GM12878 (cell line): ENCODE measurements at regions not wholly inside any gene's neighbourhood (a gene's known extent, or its start where the extent isn't known, plus 50 kb on each side); places are given as distances from the start of the nearest gene placed in this dataset.

ENCODE experiments used
- ATAC-seq: fragments of 200-7000 bp; cut with Tn5 transposase; 3 replicates; pipeline ENCODE4 v1.9.1; 2020; ENCODE audit warnings: mild to moderate bottlenecking, moderate library complexity
- BruUV-seq: library from RNA; stranded (reverse); fragments of 400-500 nt; replicated peaks from 2 replicates; lab custom pipeline; 2021; lab: Mats Ljungman, UMichigan
- CTCF ChIA-PET: fragments of 300-600 bp; sonication (Branson Sonifier 250); formaldehyde crosslinking; extraction: SDS; loops from one replicate; lab custom pipeline; 2021; ENCODE audit warnings: inconsistent platforms; lab: Yijun Ruan, JAX
- POLR2A ChIA-PET: fragments of 350-600 bp; formaldehyde crosslinking; extraction: SDS; loops from one replicate; lab custom pipeline; 2021; ENCODE audit warnings: inconsistent platforms; lab: Charles Lee
- RAD21 ChIA-PET: fragments of 300-600 bp; sonication (Branson Sonifier 250); formaldehyde crosslinking; loops from one replicate; lab custom pipeline; 2023; ENCODE audit warnings: antibody characterized with exemption; ENCODE audit not compliant: unreplicated experiment; lab: Charles Lee
- SMC1A ChIA-PET: fragments of 300-600 bp; sonication (Branson Sonifier 250); formaldehyde crosslinking; loops from one replicate; lab custom pipeline; 2023; ENCODE audit not compliant: unreplicated experiment, uncharacterized antibody; lab: Charles Lee
- DNase-seq: peaks from one replicate; pipeline ENCODE4 v3.0.0-alpha.2; 2011; ENCODE audit warnings: low read depth, low spot score
- FAIRE-seq: peaks from 3 replicates; lab custom pipeline; 2011; peaks lifted over from hg19 to GRCh38; lab: Jason Lieb, UNC
- H2AFZ ChIP-seq: 2 replicates; pipeline ENCODE4 v1.6.0; 2011; ENCODE audit warnings: low read depth, low read length, control low read depth; ENCODE audit not compliant: control insufficient read depth
- H3K27ac ChIP-seq: 2 replicates; pipeline ENCODE4 v1.5.1; 2011; ENCODE audit warnings: control low read depth; ENCODE audit not compliant: control insufficient read depth, insufficient read depth
- H3K27me3 ChIP-seq, 2 experiments: replicated peaks in 1 of 2; 2 replicates each; pipeline versions ENCODE4 v1.6.0 to v1.6.1; 2011; ENCODE audit warnings: low read length in 1 of 2; ENCODE audit not compliant: control insufficient read depth in 2 of 2, insufficient read depth in 2 of 2
- H3K36me3 ChIP-seq, 2 experiments: 2 replicates each; pipeline ENCODE4 v1.5.1; 2011; ENCODE audit warnings: low read length in 1 of 2; ENCODE audit not compliant: control insufficient read depth in 2 of 2, insufficient read depth in 2 of 2
- H3K4me1 ChIP-seq: 2 replicates; pipeline ENCODE4 v1.6.1; 2011; ENCODE audit warnings: mild to moderate bottlenecking, low read length, moderate library complexity, mixed read lengths; ENCODE audit not compliant: control insufficient read depth, insufficient read depth
- H3K4me2 ChIP-seq: 2 replicates; pipeline ENCODE4 v1.6.0; 2011; ENCODE audit warnings: control low read depth; ENCODE audit not compliant: control insufficient read depth, insufficient read depth
- H3K4me3 ChIP-seq: fragments of 200-600 bp; sonication (generic); 2 replicates; pipeline ENCODE4 v1.5.1; 2016
- H3K79me2 ChIP-seq: 2 replicates; pipeline ENCODE4 v1.6.0; 2011; ENCODE audit warnings: low read length; ENCODE audit not compliant: control insufficient read depth, insufficient read depth
- H3K9ac ChIP-seq: 2 replicates; pipeline ENCODE4 v1.8.0; 2011; ENCODE audit warnings: low read length, control low read depth, mixed read lengths; ENCODE audit not compliant: control insufficient read depth, insufficient read depth
- H3K9me3 ChIP-seq: replicated peaks from 3 replicates; pipeline ENCODE4 v1.5.1; 2011; ENCODE audit warnings: mild to moderate bottlenecking, low read length; ENCODE audit not compliant: control insufficient read depth, insufficient read depth
- H4K20me1 ChIP-seq: 2 replicates; pipeline ENCODE4 v1.6.0; 2011; ENCODE audit not compliant: control insufficient read depth, insufficient read depth
- CBX5 ChIP-seq: sonication (generic); IDR thresholded peaks from 2 replicates; pipeline ENCODE4 v1.6.1; 2016; ENCODE audit warnings: low read depth, moderate library complexity, mild to moderate bottlenecking, inconsistent platforms
- MXI1 ChIP-seq: fragments of 150-350 bp; IDR thresholded peaks from 2 replicates; pipeline ENCODE4 v1.6.1; 2011; ENCODE audit warnings: low read depth, mild to moderate bottlenecking, inconsistent platforms, low read length, improper control_type of control experiment
- NR2F1 ChIP-seq: fragments of 450-650 bp; conservative IDR thresholded peaks from 2 replicates; pipeline ENCODE4 v1.6.1; 2017; ENCODE audit warnings: mild to moderate bottlenecking
- SMC3 ChIP-seq: IDR thresholded peaks from 2 replicates; pipeline ENCODE4 v1.6.1; 2011; ENCODE audit warnings: low read length, improper control_type of control experiment, borderline replicate concordance
- WGBS: methylation state at CpG from one replicate; pipeline ENCODE4 v1.1.6; 2016; ENCODE audit warnings: low lambda C conversion rate; ENCODE audit not compliant: insufficient replicate concordance, insufficient coverage; ENCODE audit errors: missing lambda C conversion rate; 5-methylcytosine and 5-hydroxymethylcytosine counted together
- in situ Hi-C: fragments of 300-500 bp; cut with MboI; formaldehyde crosslinking; loops from 9 replicates; pipeline ENCODE4 v1.14.3; 2018; ENCODE audit warnings: mixed read lengths
- intact Hi-C: fragments of 100-400 bp; cut with micrococcal nuclease; formaldehyde crosslinking; loops from one replicate; pipeline ENCODE4 v1.14.2; 2022; ENCODE audit not compliant: unreplicated experiment
- TF ChIP-seq, protein P1 (sequence below): fragments of 450-650 bp; IDR thresholded peaks from 2 replicates; pipeline ENCODE4 v1.6.1; 2018; ENCODE audit warnings: mild to moderate bottlenecking, low read depth, moderate library complexity; ENCODE audit not compliant: partially characterized antibody

- no peak for DNase-seq
- ChIA-PET POLR2A (no interaction called here), RAD21 (interaction anchor here (0.8 to 1.5 kb wide), 3 partner anchors 19 to 23 kb away, joined by 3 read pairs; no protein-coding TSS in a partner anchor), SMC1A (interaction anchor here (0.9 to 1.5 kb wide), 3 partner anchors 19 to 122 kb away, joined by 3 read pairs; no protein-coding TSS in a partner anchor), CTCF (interaction anchor here (0.5 to 4.3 kb wide), 3 partner anchors 11 to 409 kb away, joined by 3 to 20 read pairs (median 6); no protein-coding TSS in a partner anchor)
- no peak for TF ChIP-seq SMC3
- TF ChIP-seq MXI1, result no peak
- TF ChIP-seq CBX5, result no peak
- TF ChIP-seq, protein P1, sequence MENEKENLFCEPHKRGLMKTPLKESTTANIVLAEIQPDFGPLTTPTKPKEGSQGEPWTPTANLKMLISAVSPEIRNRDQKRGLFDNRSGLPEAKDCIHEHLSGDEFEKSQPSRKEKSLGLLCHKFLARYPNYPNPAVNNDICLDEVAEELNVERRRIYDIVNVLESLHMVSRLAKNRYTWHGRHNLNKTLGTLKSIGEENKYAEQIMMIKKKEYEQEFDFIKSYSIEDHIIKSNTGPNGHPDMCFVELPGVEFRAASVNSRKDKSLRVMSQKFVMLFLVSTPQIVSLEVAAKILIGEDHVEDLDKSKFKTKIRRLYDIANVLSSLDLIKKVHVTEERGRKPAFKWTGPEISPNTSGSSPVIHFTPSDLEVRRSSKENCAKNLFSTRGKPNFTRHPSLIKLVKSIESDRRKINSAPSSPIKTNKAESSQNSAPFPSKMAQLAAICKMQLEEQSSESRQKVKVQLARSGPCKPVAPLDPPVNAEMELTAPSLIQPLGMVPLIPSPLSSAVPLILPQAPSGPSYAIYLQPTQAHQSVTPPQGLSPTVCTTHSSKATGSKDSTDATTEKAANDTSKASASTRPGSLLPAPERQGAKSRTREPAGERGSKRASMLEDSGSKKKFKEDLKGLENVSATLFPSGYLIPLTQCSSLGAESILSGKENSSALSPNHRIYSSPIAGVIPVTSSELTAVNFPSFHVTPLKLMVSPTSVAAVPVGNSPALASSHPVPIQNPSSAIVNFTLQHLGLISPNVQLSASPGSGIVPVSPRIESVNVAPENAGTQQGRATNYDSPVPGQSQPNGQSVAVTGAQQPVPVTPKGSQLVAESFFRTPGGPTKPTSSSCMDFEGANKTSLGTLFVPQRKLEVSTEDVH, result no peak
- no peak for TF ChIP-seq NR2F1
- no peaks in the 10 kb centered on the region for H3K36me3 ChIP-seq
- H3K27me3 ChIP-seq, result no peaks in the 10 kb centered on the region
- H3K4me1 ChIP-seq, result peaks cover 18% of the 10 kb centered on the region
- intact Hi-C loops (no loop called here), in situ Hi-C loops (loop anchor here (25.0 kb wide), 1 partner anchor 822 kb away; no protein-coding TSS in a partner anchor)
- H3K79me2 ChIP-seq, result no peaks in the 10 kb centered on the region
- no peaks in the 10 kb centered on the region for H4K20me1 ChIP-seq
- H3K9me3 ChIP-seq, result no peaks in the 10 kb centered on the region; the same call in 2 of the 3 replicates
- FAIRE-seq, result no peak
- no peak overlapping the region for H3K9ac ChIP-seq
- no peak overlapping the region for H3K27ac ChIP-seq
- H2AFZ ChIP-seq, result no peak overlapping the region; the same call in 1 of the 2 replicates
- 86% methylated on average over 8 of the region's 8 CpGs for WGBS
- ATAC-seq, result no peak
- H3K4me3 ChIP-seq, result no peak overlapping the region
- no TSS peak for BruUV-seq
- no peak overlapping the region for H3K4me2 ChIP-seq
Measured at GRCh38 chr16:17940584-17941364, 395.8 kb downstream of the NPIPA8 start.
